ENCODE measurements at regions not wholly inside any gene's neighbourhood (a gene's known extent, or its start where the extent isn't known, plus 50 kb on each side); places are given as distances from the start of the nearest gene placed in this dataset.
"Not testable (repeated sequence)": the region's sequence is repeated elsewhere in the genome, so short reads cannot be mapped to it uniquely, and the experiment has no call there.

- DNase-seq (ENCODE audit: low read depth, low spot score) = no peak
These were observed 104.9 kb upstream of the PLD5 start for GRCh38 chr1:242629396-242629795.

GRCh38 chr1:242623756-242624155, 99.3 kb upstream of the PLD5 start:
- no peak for DNase-seq (ENCODE audit: low read depth, low spot score)

DNA sequence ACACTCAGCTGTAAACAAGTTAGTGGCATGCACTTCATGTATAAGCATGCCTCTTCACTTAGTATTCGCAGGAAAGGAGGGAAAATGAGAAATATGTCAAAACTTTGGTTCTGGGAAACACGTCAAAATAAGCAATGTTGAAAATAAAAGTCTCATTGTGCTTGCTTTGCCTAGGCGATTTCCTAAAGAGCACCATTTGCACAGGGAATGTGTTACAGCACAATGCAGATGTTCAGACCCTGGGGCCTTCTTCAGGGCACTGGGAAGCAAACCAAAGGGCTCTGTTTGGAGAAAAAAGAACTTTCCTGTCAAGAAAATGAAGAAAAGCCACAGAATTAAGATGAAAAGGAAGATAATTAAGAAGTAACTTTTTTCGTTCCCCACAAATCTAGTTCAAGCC, 98.6 kb upstream of the PLD5 start:
- DNase-seq (ENCODE audit: low read depth, low spot score) = no peak

- no peak for DNase-seq (ENCODE audit: low read depth, low spot score)
These were observed 88.8 kb upstream of the PLD5 start for GRCh38 chr1:242613266-242613815.

GRCh38 chr1:242610209-242610608, 85.7 kb upstream of the PLD5 start:
- no peak for DNase-seq (ENCODE audit: low read depth, low spot score)

DNA sequence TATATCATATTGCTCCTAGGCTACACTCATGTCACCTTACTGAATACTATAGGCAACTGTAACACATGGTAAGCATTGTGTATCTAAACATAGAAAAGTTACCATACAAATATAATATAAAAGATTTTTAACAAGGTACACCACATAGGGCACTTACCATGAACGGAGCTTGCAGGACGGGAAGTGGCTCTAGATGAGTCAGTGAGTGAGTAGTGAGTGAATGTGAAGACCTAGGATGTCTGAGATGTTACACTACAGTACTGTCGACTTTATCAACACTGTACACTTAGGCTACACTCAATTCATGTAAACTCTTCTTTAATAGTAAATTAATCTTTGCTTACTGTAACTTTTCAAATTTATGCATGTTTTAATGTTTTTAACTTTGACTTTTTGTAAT, 81.0 kb upstream of the PLD5 start:
- no peak for DNase-seq (ENCODE audit: low read depth, low spot score)

GRCh38 chr1:242602001-242602400, 77.5 kb upstream of the PLD5 start:
- DNase-seq (ENCODE audit: low read depth, low spot score) = no peak

GRCh38 chr1:242593756-242594155, 69.3 kb upstream of the PLD5 start:
- not testable (repeated sequence) for DNase-seq (ENCODE audit: low read depth, low spot score)

GRCh38 chr1:242586360-242586680, 61.8 kb upstream of the PLD5 start:
- DNase-seq (ENCODE audit: low read depth, low spot score) = no peak

- DNase-seq (ENCODE audit: low read depth, low spot score) = no peak
These were observed 61.3 kb upstream of the PLD5 start for GRCh38 chr1:242585616-242586359.

DNA sequence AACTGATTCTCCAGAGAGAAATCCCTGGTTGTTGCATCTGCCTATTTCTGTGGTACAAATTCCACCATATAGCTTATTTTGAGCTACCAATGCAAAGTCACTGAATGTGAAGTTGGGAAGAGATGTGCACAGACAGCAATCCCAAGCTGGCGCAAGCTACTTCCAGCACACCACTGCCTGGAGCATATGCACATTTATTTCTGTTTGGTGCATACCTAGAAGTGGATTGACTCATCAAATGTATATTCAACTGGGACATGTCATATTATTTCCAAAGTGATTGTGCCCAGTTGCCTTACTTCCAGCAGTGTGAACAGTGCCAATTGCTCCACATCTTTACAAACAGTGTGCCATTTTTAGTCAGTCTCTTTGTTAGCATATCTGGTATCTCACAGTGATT, 58.2 kb upstream of the PLD5 start:
- no peak for DNase-seq (ENCODE audit: low read depth, low spot score)

DNA sequence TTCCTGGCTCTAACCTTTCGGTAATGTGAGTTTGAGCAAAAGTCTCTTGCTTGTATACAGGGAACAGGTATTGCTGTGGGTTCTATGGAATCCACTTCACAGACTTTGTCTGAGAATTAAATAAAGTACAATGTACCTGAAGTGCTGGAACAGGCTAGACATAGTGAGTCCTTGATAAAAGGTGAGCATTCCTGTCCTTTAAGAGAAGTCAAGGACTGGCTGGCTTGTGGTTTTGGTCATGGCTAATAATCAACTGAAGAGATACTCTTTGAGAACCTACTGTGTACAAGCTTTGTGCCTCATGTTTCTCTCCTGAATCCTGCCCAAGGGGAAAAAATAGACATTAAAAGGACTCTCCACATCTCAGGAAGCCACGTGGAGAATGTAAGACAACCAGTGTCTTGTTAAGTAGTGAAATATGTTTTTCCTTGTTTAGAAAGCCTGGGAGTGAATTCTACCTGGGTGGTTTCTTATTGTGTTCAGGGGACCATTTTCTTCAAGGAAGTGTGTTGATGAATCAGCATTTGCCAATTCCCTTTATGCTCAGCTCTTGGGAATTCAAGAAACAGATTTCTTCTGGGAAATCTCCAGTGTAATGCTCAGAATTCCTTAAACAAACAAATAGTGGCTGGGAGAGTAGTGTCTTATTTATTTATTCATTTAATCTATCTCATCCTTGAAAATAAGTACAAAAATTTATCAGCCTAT, 55.2 kb upstream of the PLD5 start:
- DNase-seq (ENCODE audit: low read depth, low spot score) = no peak

Data from iPS DF 19.7 (cell line).